CD4-positive, alpha-beta T cell (primary cell): ENCODE measurements at regions not wholly inside any gene's neighbourhood (a gene's known extent, or its start where the extent isn't known, plus 50 kb on each side); places are given as distances from the start of the nearest gene placed in this dataset.

Source experiments
- ATAC-seq: fragments of 200-7000 bp; cut with Tn5 transposase; one replicate; pipeline ENCODE4 v1.10.0; 2022; ENCODE audit warnings: mild to moderate bottlenecking; ENCODE audit not compliant: poor library complexity
- CTCF ChIA-PET: fragments of 350-600 bp; sonication (Branson Sonifier 250); formaldehyde crosslinking; loops from one replicate; lab custom pipeline; 2021; ENCODE audit warnings: antibody characterized with exemption, inconsistent platforms; lab: Charles Lee
- POLR2A ChIA-PET: fragments of 350-600 bp; sonication (Branson Sonifier 250); formaldehyde crosslinking; loops from one replicate; lab custom pipeline; 2021; ENCODE audit warnings: antibody characterized with exemption, inconsistent platforms; lab: Charles Lee
- DNase-seq, 14 experiments: peaks; one replicate each; pipeline ENCODE4 v3.0.0-alpha.2; 2013 to 2020; ENCODE audit warnings: mixed read lengths in 2 of 14
- H3K27ac ChIP-seq, 2 donors: one replicate each; pipeline versions ENCODE4 v1.5.1 to v1.7.0; 2013; ENCODE audit warnings: low read length in 2 of 2, low read depth in 1 of 2, mild to moderate bottlenecking in 1 of 2
- H3K27me3 ChIP-seq, 2 experiments: 1 replicate in 1 of 2; 2 replicates in 1 of 2; pipeline versions ENCODE4 v1.6.1 to v1.7.0; 2013; ENCODE audit warnings: low read length in 2 of 2, control low read depth in 1 of 2, mild to moderate bottlenecking in 1 of 2, moderate library complexity in 1 of 2; ENCODE audit not compliant: insufficient read depth in 2 of 2, control insufficient read depth in 1 of 2
- H3K36me3 ChIP-seq: one replicate; pipeline ENCODE4 v1.6.1; 2013; ENCODE audit warnings: low read length, control low read depth; ENCODE audit not compliant: insufficient read depth
- H3K4me1 ChIP-seq: one replicate; pipeline ENCODE4 v1.6.1; 2013; ENCODE audit warnings: low read length, control low read depth; ENCODE audit not compliant: insufficient read depth
- H3K4me3 ChIP-seq: one replicate; pipeline ENCODE4 v1.5.1; 2013; ENCODE audit warnings: mild to moderate bottlenecking, low read length, moderate library complexity
- H3K9me3 ChIP-seq, 2 experiments: 1 replicate in 1 of 2; 2 replicates in 1 of 2; pipeline versions ENCODE4 v1.6.1 to v1.7.0; 2013; ENCODE audit warnings: low read length in 2 of 2, mild to moderate bottlenecking in 2 of 2, control low read depth in 1 of 2, moderate library complexity in 1 of 2; ENCODE audit not compliant: control insufficient read depth in 1 of 2, insufficient read depth in 1 of 2
- H3K27ac Mint-ChIP-seq: one replicate; pipeline ENCODE4 v1.8.0; 2020; ENCODE audit warnings: mixed read lengths
- H3K27me3 Mint-ChIP-seq: one replicate; pipeline ENCODE4 v1.8.0; 2021; ENCODE audit warnings: mixed read lengths
- H3K36me3 Mint-ChIP-seq: one replicate; pipeline ENCODE4 v1.8.0; 2021; ENCODE audit warnings: low read depth, mixed read lengths
- H3K4me1 Mint-ChIP-seq: one replicate; pipeline ENCODE4 v1.8.0; 2021; ENCODE audit warnings: low read depth, mixed read lengths
- H3K4me3 Mint-ChIP-seq: one replicate; pipeline ENCODE4 v1.8.0; 2020; ENCODE audit warnings: mild to moderate bottlenecking, mixed read lengths
- H3K9me3 Mint-ChIP-seq: one replicate; pipeline ENCODE4 v1.8.0; 2020; ENCODE audit warnings: mixed read lengths
- CTCF ChIP-seq: fragments of 200-600 bp; IDR thresholded peaks from one replicate; pipeline ENCODE4 v1.8.0; 2022; ENCODE audit warnings: antibody characterized with exemption, mild to moderate bottlenecking
- intact Hi-C, 2 experiments: fragments of 100-400 bp; cut with DNase I in 1 of 2; cut with micrococcal nuclease in 1 of 2; formaldehyde crosslinking; loops; one replicate each; pipeline versions ENCODE4 v1.15.1 to v1.9.0; 2023 to 2025; cut with DNase I, micrococcal nuclease

GRCh38 chr11:134661660-134662059 lies 249.6 kb upstream of the B3GAT1 start:
- Mint-ChIP-seq H3K4me1 (no peaks in the 10 kb centered on the region), H3K4me3 (no peak overlapping the region), H3K9me3 (no peaks in the 10 kb centered on the region), H3K36me3 (no peaks in the 10 kb centered on the region), H3K27ac (no peak overlapping the region), H3K27me3 (peaks cover 5% of the 10 kb centered on the region)
- TF ChIP-seq CTCF: no peak
- peaks cover 0 to 51% of the 10 kb centered on the region in 2 experiments for H3K9me3 ChIP-seq
- ChIA-PET CTCF (no interaction called here), POLR2A (no interaction called here)
- H3K27ac ChIP-seq: no peak overlapping the region
- DNase-seq (no peak), ATAC-seq (no peak)
- H3K4me1 ChIP-seq: no peaks in the 10 kb centered on the region
- intact Hi-C loops: no loop called here
- peaks cover 0 to 2% of the 10 kb centered on the region in 2 experiments for H3K27me3 ChIP-seq
- no peak overlapping the region for H3K4me3 ChIP-seq
- no peaks in the 10 kb centered on the region for H3K36me3 ChIP-seq

GRCh38 chr11:134660416-134660815 lies 248.4 kb upstream of the B3GAT1 start:
- no peaks in the 10 kb centered on the region for H3K36me3 ChIP-seq
- POLR2A ChIA-PET: no interaction called here

GRCh38 chr11:134659882-134660281 lies 247.8 kb upstream of the B3GAT1 start:
- Histone ChIP-seq H3K27me3 (peaks cover 2% of the 10 kb centered on the region in 2 experiments), H3K9me3 (peaks cover 0 to 60% of the 10 kb centered on the region in 2 experiments), H3K36me3 (no peaks in the 10 kb centered on the region), H3K27ac (no peak overlapping the region), H3K4me3 (no peak overlapping the region), H3K4me1 (no peaks in the 10 kb centered on the region)
- no peak overlapping the region for H3K4me3 Mint-ChIP-seq
- no peak for DNase-seq
- intact Hi-C loops: no loop called here
- H3K27me3 Mint-ChIP-seq: peaks cover 8% of the 10 kb centered on the region
- ChIA-PET CTCF (no interaction called here), POLR2A (no interaction called here)
- TF ChIP-seq CTCF: no peak
- no peaks in the 10 kb centered on the region for H3K9me3 Mint-ChIP-seq
- H3K4me1 Mint-ChIP-seq: peaks cover 9% of the 10 kb centered on the region
- H3K36me3 Mint-ChIP-seq: no peaks in the 10 kb centered on the region
- no peak for ATAC-seq
- H3K27ac Mint-ChIP-seq: no peak overlapping the region

More at GRCh38 chr11:134660416-134660815, 248.4 kb upstream of the B3GAT1 start:
- H3K4me1 Mint-ChIP-seq: peaks cover 5% of the 10 kb centered on the region
- no peak overlapping the region for H3K4me3 ChIP-seq
- DNase-seq (no peak), ATAC-seq (no peak)
- intact Hi-C loops: no loop called here
- H3K36me3 Mint-ChIP-seq: no peaks in the 10 kb centered on the region
- H3K9me3 ChIP-seq: peaks cover 0 to 59% of the 10 kb centered on the region in 2 experiments
- H3K27ac ChIP-seq: no peak overlapping the region
- H3K9me3 Mint-ChIP-seq: no peaks in the 10 kb centered on the region
- no peak overlapping the region for H3K27ac Mint-ChIP-seq
- peaks cover 5% of the 10 kb centered on the region for H3K27me3 Mint-ChIP-seq
- no peaks in the 10 kb centered on the region for H3K4me1 ChIP-seq
- no peak for TF ChIP-seq CTCF
- CTCF ChIA-PET: no interaction called here
- peaks cover 0 to 2% of the 10 kb centered on the region in 2 experiments for H3K27me3 ChIP-seq
- no peak overlapping the region for H3K4me3 Mint-ChIP-seq
